HCT116 (cell line): ENCODE measurements at regions not wholly inside any gene's neighbourhood (a gene's known extent, or its start where the extent isn't known, plus 50 kb on each side); places are given as distances from the start of the nearest gene placed in this dataset.

Experiments used
- ATAC-seq: fragments of 200-7000 bp; cut with Tn5 transposase; 2 replicates; pipeline ENCODE4 v1.9.1; 2020; ENCODE audit warnings: mild to moderate bottlenecking, moderate library complexity
- BruUV-seq: library from RNA; stranded (reverse); fragments of 400-500 nt; replicated peaks from 2 replicates; lab custom pipeline; 2021; lab: Mats Ljungman, UMichigan
- CTCF ChIA-PET: fragments of 300-600 bp; sonication (Branson Sonifier 250); formaldehyde crosslinking; loops from one replicate; lab custom pipeline; 2021; ENCODE audit warnings: antibody characterized with exemption; lab: Charles Lee
- POLR2A ChIA-PET: fragments of 300-600, 350-600 bp; sonication (Branson Sonifier 250); formaldehyde crosslinking; loops from one replicate; lab custom pipeline; 2021; ENCODE audit warnings: antibody characterized with exemption; lab: Charles Lee
- RAD21 ChIA-PET, 2 experiments: fragments of 300-600 bp; sonication (Branson Sonifier 250); formaldehyde crosslinking; loops; one replicate each; lab custom pipeline; 2023; ENCODE audit warnings: low total read pairs in 2 of 2; ENCODE audit not compliant: uncharacterized antibody in 2 of 2, unreplicated experiment in 2 of 2, low non-redundant PET in 1 of 2; lab: Charles Lee
- DNase-seq: peaks from one replicate; pipeline ENCODE4 v3.0.0-alpha.2; 2010; ENCODE audit warnings: low read depth, low spot score
- H2AFZ ChIP-seq: fragments of 200-600 bp; shearing (Covaris generic), sonication (generic); 2 replicates; pipeline ENCODE4 v1.6.1; 2017; ENCODE audit warnings: low read depth, mixed run types, mixed read lengths, antibody characterized with exemption, low read length; ENCODE audit not compliant: poor library complexity, severe bottlenecking
- H3K27ac ChIP-seq: 2 replicates; pipeline ENCODE4 v1.5.1; 2012; ENCODE audit warnings: low read depth, low read length
- H3K27me3 ChIP-seq: fragments of 200-600 bp; sonication (generic); 2 replicates; pipeline ENCODE4 v1.6.1; 2016; ENCODE audit warnings: mixed run types, low read length, mixed read lengths; ENCODE audit not compliant: insufficient read depth
- H3K36me3 ChIP-seq, 2 experiments: fragments of 200-500 bp in 1 of 2; fragments of 200-600 bp in 1 of 2; sonication (Bioruptor generic) in 1 of 2; sonication (generic) in 1 of 2; 2 replicates each; pipeline versions ENCODE4 v1.5.1 to v1.6.1; 2014 to 2016; ENCODE audit warnings: low read length in 2 of 2, inconsistent platforms in 1 of 2, mixed read lengths in 1 of 2, mixed run types in 1 of 2; ENCODE audit not compliant: insufficient read depth in 2 of 2, control insufficient read depth in 1 of 2
- H3K4me1 ChIP-seq, 2 experiments: fragments of 200-600 bp in 1 of 2; sonication (generic) in 1 of 2; 2 replicates each; pipeline versions ENCODE4 v1.5.1 to v1.6.1; 2012 to 2017; ENCODE audit warnings: low read length in 2 of 2, inconsistent platforms in 1 of 2, mild to moderate bottlenecking in 1 of 2, mixed read lengths in 1 of 2, mixed run types in 1 of 2, moderate library complexity in 1 of 2; ENCODE audit not compliant: insufficient read depth in 2 of 2, control insufficient read depth in 1 of 2
- H3K4me2 ChIP-seq: fragments of 200-600 bp; sonication (generic); 2 replicates; pipeline ENCODE4 v1.6.1; 2017; ENCODE audit warnings: mixed run types, low read length, mixed read lengths
- H3K4me3 ChIP-seq, 2 experiments: fragments of 200-600 bp in 1 of 2; sonication (generic) in 1 of 2; replicated peaks in 1 of 2; 2 replicates each; pipeline ENCODE4 v1.5.1; 2011 to 2016; ENCODE audit warnings: low read length in 2 of 2, control low read depth in 1 of 2, low read depth in 1 of 2, mild to moderate bottlenecking in 1 of 2, mixed read lengths in 1 of 2, mixed run types in 1 of 2
- H3K79me2 ChIP-seq: fragments of 200-600 bp; sonication (generic); 2 replicates; pipeline ENCODE4 v1.6.1; 2017; ENCODE audit warnings: mild to moderate bottlenecking, mixed run types, low read length, moderate library complexity, mixed read lengths; ENCODE audit not compliant: insufficient read depth
- H3K9ac ChIP-seq: fragments of 200-600 bp; sonication (generic); 2 replicates; pipeline ENCODE4 v1.6.1; 2016; ENCODE audit warnings: low read length, mixed read lengths
- H3K9me2 ChIP-seq: fragments of 200-600 bp; sonication (generic), shearing (Covaris generic); 2 replicates; pipeline ENCODE4 v1.6.1; 2017; ENCODE audit warnings: mixed run types, mild to moderate bottlenecking, moderate library complexity; ENCODE audit not compliant: insufficient read depth
- H3K9me3 ChIP-seq, 2 experiments: fragments of 200-500 bp in 1 of 2; fragments of 200-600 bp in 1 of 2; sonication (Bioruptor generic) in 1 of 2; sonication (generic) in 1 of 2; 2 replicates each; pipeline ENCODE4 v1.6.1; 2014 to 2017; ENCODE audit warnings: low read length in 2 of 2, mixed read lengths in 2 of 2, inconsistent platforms in 1 of 2, low read depth in 1 of 2, mild to moderate bottlenecking in 1 of 2, mixed run types in 1 of 2, moderate library complexity in 1 of 2; ENCODE audit not compliant: control insufficient read depth in 1 of 2, insufficient read depth in 1 of 2
- H4K20me1 ChIP-seq: fragments of 200-600 bp; sonication (generic), shearing (Covaris generic); 2 replicates; pipeline ENCODE4 v1.6.1; 2017; ENCODE audit warnings: mixed run types, mild to moderate bottlenecking, moderate library complexity; ENCODE audit not compliant: insufficient read depth
- EGR1 ChIP-seq: IDR thresholded peaks from 2 replicates; pipeline ENCODE4 v1.6.1; 2012; ENCODE audit warnings: low read depth
- EZH2phosphoT487 ChIP-seq: fragments of 200-600 bp; IDR thresholded peaks from 2 replicates; pipeline ENCODE4 v1.6.1; 2018; ENCODE audit warnings: antibody characterized with exemption, borderline replicate concordance
- POLR2A ChIP-seq: IDR thresholded peaks from 2 replicates; pipeline ENCODE4 v1.7.0; 2011; ENCODE audit warnings: borderline replicate concordance; ENCODE audit not compliant: insufficient read depth, insufficient read length; ENCODE audit errors: extremely low read depth
- POLR2AphosphoS5 ChIP-seq: IDR thresholded peaks from 2 replicates; pipeline ENCODE4 v1.6.1; 2011; ENCODE audit warnings: mild to moderate bottlenecking, low read depth, low read length, moderate library complexity
- RAD21 ChIP-seq: IDR thresholded peaks from 2 replicates; pipeline ENCODE4 v1.6.1; 2012; ENCODE audit warnings: low read depth, mild to moderate bottlenecking
- SIN3A ChIP-seq: IDR thresholded peaks from 2 replicates; pipeline ENCODE4 v1.6.1; 2012; ENCODE audit warnings: low read depth
- SRF ChIP-seq: IDR thresholded peaks from 2 replicates; pipeline ENCODE4 v1.6.1; 2012; ENCODE audit warnings: low read depth
- TCF7L2 ChIP-seq: IDR thresholded peaks from 2 replicates; pipeline ENCODE4 v1.7.0; 2011; ENCODE audit warnings: borderline replicate concordance, inconsistent platforms; ENCODE audit not compliant: insufficient read depth, insufficient read length; ENCODE audit errors: extremely low read depth
- ZFX ChIP-seq: fragments of 450-650 bp; IDR thresholded peaks from 2 replicates; pipeline ENCODE4 v1.6.1; 2017
- intact Hi-C: fragments of 100-400 bp; cut with micrococcal nuclease; formaldehyde crosslinking; loops from 2 replicates; pipeline ENCODE4 v1.10.0; 2022
- TF ChIP-seq, protein P1 (sequence below): IDR thresholded peaks from 2 replicates; pipeline ENCODE4 v1.6.1; 2012
- TF ChIP-seq, protein P2 (sequence below): IDR thresholded peaks from 2 replicates; pipeline ENCODE4 v1.6.1; 2011; ENCODE audit warnings: mild to moderate bottlenecking, low read length, moderate library complexity; ENCODE audit not compliant: insufficient replicate concordance; ENCODE audit errors: extremely low read depth
- TF ChIP-seq, protein P3 (sequence below), 3 experiments: fragments of 200-600 bp in 1 of 3; sonication (generic) in 1 of 3; IDR thresholded peaks in 2 of 3; conservative IDR thresholded peaks in 1 of 3; 2 replicates each; pipeline ENCODE4 v1.5.1; 2012 to 2017; ENCODE audit warnings: low read depth in 2 of 3, low read length in 2 of 3, antibody characterized with exemption in 1 of 3, borderline replicate concordance in 1 of 3, control low read depth in 1 of 3, mild to moderate bottlenecking in 1 of 3, mixed read lengths in 1 of 3, mixed run types in 1 of 3, moderate library complexity in 1 of 3; ENCODE audit not compliant: insufficient read depth in 1 of 3
- TF ChIP-seq, protein P4 (sequence below): IDR thresholded peaks from 2 replicates; pipeline ENCODE4 v1.6.1; 2012; ENCODE audit warnings: low read depth

DNA sequence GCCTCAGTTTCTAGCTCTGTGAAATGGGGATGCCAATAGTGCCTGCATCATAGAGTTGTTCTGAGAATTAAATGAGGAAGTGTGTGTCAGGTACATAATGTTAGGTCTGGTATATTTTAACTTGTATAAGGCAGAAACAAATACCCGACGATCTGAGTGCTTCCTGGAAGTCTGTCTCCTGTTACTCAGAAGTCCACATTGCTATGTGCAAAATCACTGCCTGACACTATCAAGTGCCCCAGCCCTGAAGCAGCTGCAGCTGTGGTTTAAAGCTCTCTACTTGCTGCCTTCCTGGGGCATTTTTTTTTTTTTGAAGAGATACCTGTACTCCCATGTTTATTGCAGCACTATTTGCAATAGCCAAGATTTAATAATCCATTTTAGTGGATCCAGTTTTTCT lies 125.3 kb downstream of the SLC4A3 start:
- ChIA-PET POLR2A (no interaction called here), CTCF (no interaction called here), RAD21 (no interaction called here)
- no peak overlapping the region for H3K4me2 ChIP-seq
- no peak overlapping the region for H3K4me3 ChIP-seq
- no peaks in the 10 kb centered on the region for H3K9me3 ChIP-seq
- no peak overlapping the region for H3K27ac ChIP-seq
- H3K9me2 ChIP-seq: no peaks in the 10 kb centered on the region
- DNase-seq: no peak
- H3K4me1 ChIP-seq: no peaks in the 10 kb centered on the region
- BruUV-seq: no TSS peak
- intact Hi-C loops: no loop called here
- H3K79me2 ChIP-seq: peaks cover 28% of the 10 kb centered on the region; the same call in 1 of the 2 replicates
- H4K20me1 ChIP-seq: no peaks in the 10 kb centered on the region
- TF ChIP-seq EZH2phosphoT487 (no peak), POLR2A (no peak), POLR2AphosphoS5 (no peak), EGR1 (no peak), ZFX (no peak), SIN3A (no peak), SRF (no peak), TCF7L2 (no peak), RAD21 (no peak)
- TF ChIP-seq, protein P1, sequence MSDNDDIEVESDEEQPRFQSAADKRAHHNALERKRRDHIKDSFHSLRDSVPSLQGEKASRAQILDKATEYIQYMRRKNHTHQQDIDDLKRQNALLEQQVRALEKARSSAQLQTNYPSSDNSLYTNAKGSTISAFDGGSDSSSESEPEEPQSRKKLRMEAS: no peak
- TF ChIP-seq, protein P2, sequence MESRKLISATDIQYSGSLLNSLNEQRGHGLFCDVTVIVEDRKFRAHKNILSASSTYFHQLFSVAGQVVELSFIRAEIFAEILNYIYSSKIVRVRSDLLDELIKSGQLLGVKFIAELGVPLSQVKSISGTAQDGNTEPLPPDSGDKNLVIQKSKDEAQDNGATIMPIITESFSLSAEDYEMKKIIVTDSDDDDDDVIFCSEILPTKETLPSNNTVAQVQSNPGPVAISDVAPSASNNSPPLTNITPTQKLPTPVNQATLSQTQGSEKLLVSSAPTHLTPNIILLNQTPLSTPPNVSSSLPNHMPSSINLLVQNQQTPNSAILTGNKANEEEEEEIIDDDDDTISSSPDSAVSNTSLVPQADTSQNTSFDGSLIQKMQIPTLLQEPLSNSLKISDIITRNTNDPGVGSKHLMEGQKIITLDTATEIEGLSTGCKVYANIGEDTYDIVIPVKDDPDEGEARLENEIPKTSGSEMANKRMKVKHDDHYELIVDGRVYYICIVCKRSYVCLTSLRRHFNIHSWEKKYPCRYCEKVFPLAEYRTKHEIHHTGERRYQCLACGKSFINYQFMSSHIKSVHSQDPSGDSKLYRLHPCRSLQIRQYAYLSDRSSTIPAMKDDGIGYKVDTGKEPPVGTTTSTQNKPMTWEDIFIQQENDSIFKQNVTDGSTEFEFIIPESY: no peak
- TF ChIP-seq, protein P3, sequence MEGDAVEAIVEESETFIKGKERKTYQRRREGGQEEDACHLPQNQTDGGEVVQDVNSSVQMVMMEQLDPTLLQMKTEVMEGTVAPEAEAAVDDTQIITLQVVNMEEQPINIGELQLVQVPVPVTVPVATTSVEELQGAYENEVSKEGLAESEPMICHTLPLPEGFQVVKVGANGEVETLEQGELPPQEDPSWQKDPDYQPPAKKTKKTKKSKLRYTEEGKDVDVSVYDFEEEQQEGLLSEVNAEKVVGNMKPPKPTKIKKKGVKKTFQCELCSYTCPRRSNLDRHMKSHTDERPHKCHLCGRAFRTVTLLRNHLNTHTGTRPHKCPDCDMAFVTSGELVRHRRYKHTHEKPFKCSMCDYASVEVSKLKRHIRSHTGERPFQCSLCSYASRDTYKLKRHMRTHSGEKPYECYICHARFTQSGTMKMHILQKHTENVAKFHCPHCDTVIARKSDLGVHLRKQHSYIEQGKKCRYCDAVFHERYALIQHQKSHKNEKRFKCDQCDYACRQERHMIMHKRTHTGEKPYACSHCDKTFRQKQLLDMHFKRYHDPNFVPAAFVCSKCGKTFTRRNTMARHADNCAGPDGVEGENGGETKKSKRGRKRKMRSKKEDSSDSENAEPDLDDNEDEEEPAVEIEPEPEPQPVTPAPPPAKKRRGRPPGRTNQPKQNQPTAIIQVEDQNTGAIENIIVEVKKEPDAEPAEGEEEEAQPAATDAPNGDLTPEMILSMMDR (IDR thresholded peaks at IDR 0.05 in 2 of 3, conservative IDR thresholded peaks at IDR 0.05 in 1 of 3; ENCODE audit: borderline replicate concordance in 1 of 3, insufficient read depth in 1 of 3, low read depth in 2 of 3, low read length in 2 of 3): no peak
- TF ChIP-seq, protein P4, sequence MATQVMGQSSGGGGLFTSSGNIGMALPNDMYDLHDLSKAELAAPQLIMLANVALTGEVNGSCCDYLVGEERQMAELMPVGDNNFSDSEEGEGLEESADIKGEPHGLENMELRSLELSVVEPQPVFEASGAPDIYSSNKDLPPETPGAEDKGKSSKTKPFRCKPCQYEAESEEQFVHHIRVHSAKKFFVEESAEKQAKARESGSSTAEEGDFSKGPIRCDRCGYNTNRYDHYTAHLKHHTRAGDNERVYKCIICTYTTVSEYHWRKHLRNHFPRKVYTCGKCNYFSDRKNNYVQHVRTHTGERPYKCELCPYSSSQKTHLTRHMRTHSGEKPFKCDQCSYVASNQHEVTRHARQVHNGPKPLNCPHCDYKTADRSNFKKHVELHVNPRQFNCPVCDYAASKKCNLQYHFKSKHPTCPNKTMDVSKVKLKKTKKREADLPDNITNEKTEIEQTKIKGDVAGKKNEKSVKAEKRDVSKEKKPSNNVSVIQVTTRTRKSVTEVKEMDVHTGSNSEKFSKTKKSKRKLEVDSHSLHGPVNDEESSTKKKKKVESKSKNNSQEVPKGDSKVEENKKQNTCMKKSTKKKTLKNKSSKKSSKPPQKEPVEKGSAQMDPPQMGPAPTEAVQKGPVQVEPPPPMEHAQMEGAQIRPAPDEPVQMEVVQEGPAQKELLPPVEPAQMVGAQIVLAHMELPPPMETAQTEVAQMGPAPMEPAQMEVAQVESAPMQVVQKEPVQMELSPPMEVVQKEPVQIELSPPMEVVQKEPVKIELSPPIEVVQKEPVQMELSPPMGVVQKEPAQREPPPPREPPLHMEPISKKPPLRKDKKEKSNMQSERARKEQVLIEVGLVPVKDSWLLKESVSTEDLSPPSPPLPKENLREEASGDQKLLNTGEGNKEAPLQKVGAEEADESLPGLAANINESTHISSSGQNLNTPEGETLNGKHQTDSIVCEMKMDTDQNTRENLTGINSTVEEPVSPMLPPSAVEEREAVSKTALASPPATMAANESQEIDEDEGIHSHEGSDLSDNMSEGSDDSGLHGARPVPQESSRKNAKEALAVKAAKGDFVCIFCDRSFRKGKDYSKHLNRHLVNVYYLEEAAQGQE: no peak
- no peak overlapping the region for H3K9ac ChIP-seq
- H2AFZ ChIP-seq: no peak overlapping the region
- no peak for ATAC-seq
- no peaks in the 10 kb centered on the region for H3K27me3 ChIP-seq
- peaks cover 31 to 52% of the 10 kb centered on the region in 2 experiments; a peak in 2 of 4 replicates for H3K36me3 ChIP-seq
